ENCODE measurements at regions not wholly inside any gene's neighbourhood (a gene's known extent, or its start where the extent isn't known, plus 50 kb on each side); places are given as distances from the start of the nearest gene placed in this dataset.

DNA sequence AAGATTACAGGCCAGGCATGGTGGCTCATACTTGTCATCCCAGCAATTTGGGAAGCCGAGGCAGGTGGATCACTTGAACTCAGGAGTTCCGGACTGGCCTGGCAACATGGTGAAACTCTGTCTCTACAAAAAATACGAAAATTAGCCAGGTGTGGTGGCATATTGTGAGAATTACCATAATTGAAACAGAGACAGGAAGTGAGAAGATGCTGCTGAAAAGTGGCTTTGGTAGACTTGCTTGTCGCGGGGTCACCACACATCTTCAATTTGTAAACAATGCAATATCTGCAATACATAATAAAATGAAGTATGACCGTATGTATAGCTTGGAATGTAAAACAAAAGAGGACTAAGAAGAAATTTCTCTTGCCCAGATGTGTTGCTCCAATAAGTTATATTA is 490.5 kb downstream of the GABRG2 start:
- no peaks in the 10 kb centered on the region for H3K36me3 ChIP-seq (ENCODE audit: control insufficient read depth, insufficient read depth, low read length)
- ChIA-PET CTCF (no interaction called here), POLR2A (no interaction called here)
- no peaks in the 10 kb centered on the region for H3K9me3 ChIP-seq (ENCODE audit: control insufficient read depth, insufficient read depth, low read depth, low read length)
- no TSS peak for BruUV-seq (replicated peaks)
- in situ Hi-C loops (cut with HindIII; ENCODE audit: low pct_unique_long_range_greater_than_20kb, low sequenced_read_pairs) = no loop called here
- no peaks in the 10 kb centered on the region for H3K4me1 ChIP-seq (ENCODE audit: control insufficient read depth, insufficient read depth, low read length)
- DNase-seq (ENCODE audit: low read depth, low spot score) (no peak), ATAC-seq (no peak)
- no peak overlapping the region for H3K4me3 ChIP-seq (ENCODE audit: low read depth in 2 of 2, low read length in 2 of 2)
- TF ChIP-seq TCF7L2 (IDR thresholded peaks at IDR 0.05; ENCODE audit: low read depth, low read length) (no peak), SIN3A (IDR thresholded peaks at IDR 0.05; ENCODE audit: borderline replicate concordance, insufficient read depth, low read depth, low read length) (no peak), POLR2AphosphoS5 (IDR thresholded peaks at IDR 0.05; ENCODE audit: low read depth, low read length) (no peak)
- TF ChIP-seq, protein P1, sequence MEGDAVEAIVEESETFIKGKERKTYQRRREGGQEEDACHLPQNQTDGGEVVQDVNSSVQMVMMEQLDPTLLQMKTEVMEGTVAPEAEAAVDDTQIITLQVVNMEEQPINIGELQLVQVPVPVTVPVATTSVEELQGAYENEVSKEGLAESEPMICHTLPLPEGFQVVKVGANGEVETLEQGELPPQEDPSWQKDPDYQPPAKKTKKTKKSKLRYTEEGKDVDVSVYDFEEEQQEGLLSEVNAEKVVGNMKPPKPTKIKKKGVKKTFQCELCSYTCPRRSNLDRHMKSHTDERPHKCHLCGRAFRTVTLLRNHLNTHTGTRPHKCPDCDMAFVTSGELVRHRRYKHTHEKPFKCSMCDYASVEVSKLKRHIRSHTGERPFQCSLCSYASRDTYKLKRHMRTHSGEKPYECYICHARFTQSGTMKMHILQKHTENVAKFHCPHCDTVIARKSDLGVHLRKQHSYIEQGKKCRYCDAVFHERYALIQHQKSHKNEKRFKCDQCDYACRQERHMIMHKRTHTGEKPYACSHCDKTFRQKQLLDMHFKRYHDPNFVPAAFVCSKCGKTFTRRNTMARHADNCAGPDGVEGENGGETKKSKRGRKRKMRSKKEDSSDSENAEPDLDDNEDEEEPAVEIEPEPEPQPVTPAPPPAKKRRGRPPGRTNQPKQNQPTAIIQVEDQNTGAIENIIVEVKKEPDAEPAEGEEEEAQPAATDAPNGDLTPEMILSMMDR (IDR thresholded peaks at IDR 0.05) = no peak
- TF ChIP-seq, protein P2, sequence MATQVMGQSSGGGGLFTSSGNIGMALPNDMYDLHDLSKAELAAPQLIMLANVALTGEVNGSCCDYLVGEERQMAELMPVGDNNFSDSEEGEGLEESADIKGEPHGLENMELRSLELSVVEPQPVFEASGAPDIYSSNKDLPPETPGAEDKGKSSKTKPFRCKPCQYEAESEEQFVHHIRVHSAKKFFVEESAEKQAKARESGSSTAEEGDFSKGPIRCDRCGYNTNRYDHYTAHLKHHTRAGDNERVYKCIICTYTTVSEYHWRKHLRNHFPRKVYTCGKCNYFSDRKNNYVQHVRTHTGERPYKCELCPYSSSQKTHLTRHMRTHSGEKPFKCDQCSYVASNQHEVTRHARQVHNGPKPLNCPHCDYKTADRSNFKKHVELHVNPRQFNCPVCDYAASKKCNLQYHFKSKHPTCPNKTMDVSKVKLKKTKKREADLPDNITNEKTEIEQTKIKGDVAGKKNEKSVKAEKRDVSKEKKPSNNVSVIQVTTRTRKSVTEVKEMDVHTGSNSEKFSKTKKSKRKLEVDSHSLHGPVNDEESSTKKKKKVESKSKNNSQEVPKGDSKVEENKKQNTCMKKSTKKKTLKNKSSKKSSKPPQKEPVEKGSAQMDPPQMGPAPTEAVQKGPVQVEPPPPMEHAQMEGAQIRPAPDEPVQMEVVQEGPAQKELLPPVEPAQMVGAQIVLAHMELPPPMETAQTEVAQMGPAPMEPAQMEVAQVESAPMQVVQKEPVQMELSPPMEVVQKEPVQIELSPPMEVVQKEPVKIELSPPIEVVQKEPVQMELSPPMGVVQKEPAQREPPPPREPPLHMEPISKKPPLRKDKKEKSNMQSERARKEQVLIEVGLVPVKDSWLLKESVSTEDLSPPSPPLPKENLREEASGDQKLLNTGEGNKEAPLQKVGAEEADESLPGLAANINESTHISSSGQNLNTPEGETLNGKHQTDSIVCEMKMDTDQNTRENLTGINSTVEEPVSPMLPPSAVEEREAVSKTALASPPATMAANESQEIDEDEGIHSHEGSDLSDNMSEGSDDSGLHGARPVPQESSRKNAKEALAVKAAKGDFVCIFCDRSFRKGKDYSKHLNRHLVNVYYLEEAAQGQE (IDR thresholded peaks at IDR 0.05; ENCODE audit: insufficient read depth in 1 of 2, low read depth in 2 of 2, low read length in 1 of 2) = no peak
- intact Hi-C loops (cut with micrococcal nuclease; ENCODE audit: unreplicated experiment) = no loop called here
- no peak overlapping the region for H3K27ac ChIP-seq (ENCODE audit: low read length)
- no peaks in the 10 kb centered on the region for H3K27me3 ChIP-seq (ENCODE audit: control insufficient read depth, insufficient read depth, low read length)

- no peak for ATAC-seq
- Histone ChIP-seq H3K9me3 (ENCODE audit: control insufficient read depth, insufficient read depth, low read depth, low read length) (no peaks in the 10 kb centered on the region), H3K4me3 (ENCODE audit: low read depth in 2 of 2, low read length in 2 of 2) (no peak overlapping the region), H3K27ac (ENCODE audit: low read length) (no peak overlapping the region), H3K27me3 (ENCODE audit: control insufficient read depth, insufficient read depth, low read length) (no peaks in the 10 kb centered on the region), H3K36me3 (ENCODE audit: control insufficient read depth, insufficient read depth, low read length) (no peaks in the 10 kb centered on the region), H3K4me1 (ENCODE audit: control insufficient read depth, insufficient read depth, low read length) (no peaks in the 10 kb centered on the region)
- TF ChIP-seq SIN3A (IDR thresholded peaks at IDR 0.05; ENCODE audit: borderline replicate concordance, insufficient read depth, low read depth, low read length) (no peak), TCF7L2 (IDR thresholded peaks at IDR 0.05; ENCODE audit: low read depth, low read length) (no peak), POLR2AphosphoS5 (IDR thresholded peaks at IDR 0.05; ENCODE audit: low read depth, low read length) (no peak)
- TF ChIP-seq, protein P1 (IDR thresholded peaks at IDR 0.05) = no peak
- TF ChIP-seq, protein P2 (IDR thresholded peaks at IDR 0.05; ENCODE audit: insufficient read depth in 1 of 2, low read depth in 2 of 2, low read length in 1 of 2) = no peak
- intact Hi-C loops (cut with micrococcal nuclease; ENCODE audit: unreplicated experiment) (no loop called here), in situ Hi-C loops (cut with HindIII; ENCODE audit: low pct_unique_long_range_greater_than_20kb, low sequenced_read_pairs) (no loop called here)
- POLR2A ChIA-PET = no interaction called here
- BruUV-seq (replicated peaks) = no TSS peak
- CTCF ChIA-PET = no interaction called here
- DNase-seq (ENCODE audit: low read depth, low spot score) = no peak
Observed at GRCh38 chr5:162567644-162568043, 500.1 kb downstream of the GABRG2 start.

All from Panc1 (cell line).